ENCODE measurements at regions not wholly inside any gene's neighbourhood (a gene's known extent, or its start where the extent isn't known, plus 50 kb on each side); places are given as distances from the start of the nearest gene placed in this dataset.

DNA sequence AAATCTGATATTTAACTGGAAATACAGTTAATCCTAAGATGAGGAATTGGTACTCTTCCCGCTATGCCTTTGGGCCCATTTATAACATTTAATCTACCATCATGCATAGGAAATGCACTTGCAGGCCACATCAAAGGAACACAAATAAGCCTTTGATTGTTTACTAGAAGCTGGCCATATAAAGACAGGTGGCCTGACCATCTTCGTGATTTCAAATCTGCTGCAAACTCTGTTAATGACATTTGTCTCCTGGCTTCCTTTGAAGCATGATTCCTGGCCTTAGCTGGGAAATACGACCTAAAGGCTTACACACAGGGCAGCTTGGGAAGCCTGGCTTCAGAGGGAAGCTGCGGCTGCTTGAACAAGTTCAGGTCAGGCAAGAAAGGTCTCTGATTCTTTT, 552.1 kb downstream of the CDH26 start:
- Mint-ChIP-seq H3K4me3 (no peak overlapping the region), H3K27me3 (peaks cover 29% of the 10 kb centered on the region), H3K27ac (no peak overlapping the region), H3K4me1 (peaks cover 3% of the 10 kb centered on the region), H3K36me3 (ENCODE audit: low read depth) (no peaks in the 10 kb centered on the region)
- ATAC-seq (no peak), DNase-seq (no peak)
- no peaks in the 10 kb centered on the region for H3K9me3 ChIP-seq (ENCODE audit: control insufficient read depth, low read length, poor library complexity, severe bottlenecking)

GRCh38 chr20:60512443-60512842, 554.2 kb downstream of the CDH26 start:
- H3K36me3 Mint-ChIP-seq (ENCODE audit: low read depth) = no peaks in the 10 kb centered on the region
- H3K4me3 Mint-ChIP-seq = no peak overlapping the region
- peaks cover 25% of the 10 kb centered on the region for H3K27me3 Mint-ChIP-seq
- H3K27ac Mint-ChIP-seq = no peak overlapping the region
- H3K9me3 ChIP-seq (ENCODE audit: control insufficient read depth, low read length, poor library complexity, severe bottlenecking) = no peaks in the 10 kb centered on the region
- ATAC-seq (no peak), DNase-seq (no peak)
- H3K4me1 Mint-ChIP-seq = peaks cover 3% of the 10 kb centered on the region

DNA sequence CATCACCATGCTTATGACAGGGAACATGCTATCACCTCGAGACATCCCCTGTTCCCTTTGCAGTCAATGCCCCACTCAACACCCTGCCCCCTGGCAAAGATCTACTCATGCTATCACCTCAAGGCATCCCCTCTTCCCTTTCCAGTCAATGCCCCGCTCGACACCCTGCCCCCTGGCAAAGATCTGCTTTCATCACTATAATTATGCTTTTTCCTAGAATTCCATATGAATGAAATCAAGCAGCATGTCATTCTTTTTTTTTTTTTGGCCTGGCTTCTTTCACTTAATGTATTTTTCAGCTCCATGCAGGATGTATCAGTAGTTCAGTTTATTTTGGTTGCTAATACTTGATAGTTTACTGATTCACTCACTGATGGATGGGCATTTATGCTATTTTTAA, 554.9 kb downstream of the CDH26 start:
- Mint-ChIP-seq H3K4me1 (peaks cover 3% of the 10 kb centered on the region), H3K27me3 (peaks cover 29% of the 10 kb centered on the region), H3K27ac (no peak overlapping the region), H3K36me3 (ENCODE audit: low read depth) (no peaks in the 10 kb centered on the region), H3K4me3 (no peak overlapping the region)
- no peaks in the 10 kb centered on the region for H3K9me3 ChIP-seq (ENCODE audit: control insufficient read depth, low read length, poor library complexity, severe bottlenecking)
- no peak for ATAC-seq
- no peak for DNase-seq

GRCh38 chr20:60516442-60516841, 558.2 kb downstream of the CDH26 start:
- ATAC-seq (no peak), DNase-seq (no peak)
- Mint-ChIP-seq H3K4me3 (no peak overlapping the region), H3K36me3 (ENCODE audit: low read depth) (no peaks in the 10 kb centered on the region), H3K27me3 (peaks cover 14% of the 10 kb centered on the region), H3K4me1 (no peaks in the 10 kb centered on the region), H3K27ac (no peak overlapping the region)
- H3K9me3 ChIP-seq (ENCODE audit: control insufficient read depth, low read length, poor library complexity, severe bottlenecking) = no peaks in the 10 kb centered on the region

- DNase-seq (no peak), ATAC-seq (no peak)
- Mint-ChIP-seq H3K27me3 (peaks cover 14% of the 10 kb centered on the region), H3K36me3 (ENCODE audit: low read depth) (no peaks in the 10 kb centered on the region), H3K27ac (no peak overlapping the region), H3K4me1 (no peaks in the 10 kb centered on the region), H3K4me3 (no peak overlapping the region)
- no peaks in the 10 kb centered on the region for H3K9me3 ChIP-seq (ENCODE audit: control insufficient read depth, low read length, poor library complexity, severe bottlenecking)
These were observed 559.8 kb downstream of the CDH26 start for GRCh38 chr20:60518022-60518421.

DNA sequence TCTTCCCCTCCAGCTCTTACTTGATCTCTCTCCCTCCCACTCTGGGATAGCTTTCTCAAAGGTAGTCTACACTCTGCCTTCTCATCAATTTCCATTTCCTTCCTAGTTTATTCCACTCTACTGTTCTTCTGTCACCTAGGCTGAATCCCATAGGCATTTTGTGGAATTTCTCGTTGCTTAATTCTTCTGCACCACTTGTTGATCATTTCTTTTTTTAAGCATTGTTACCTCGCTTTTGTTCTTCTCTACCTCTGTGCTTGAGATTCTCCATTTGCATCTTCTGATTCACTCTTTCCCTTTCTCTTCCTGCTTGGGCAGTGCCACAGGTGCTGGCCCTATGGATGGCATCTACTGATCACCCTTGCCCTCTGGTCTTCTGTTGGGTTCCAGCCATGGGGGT, 567.2 kb downstream of the CDH26 start:
- DNase-seq = no peak
- Mint-ChIP-seq H3K36me3 (ENCODE audit: low read depth) (no peaks in the 10 kb centered on the region), H3K4me1 (no peaks in the 10 kb centered on the region), H3K27ac (no peak overlapping the region), H3K4me3 (no peak overlapping the region), H3K27me3 (no peaks in the 10 kb centered on the region)
- H3K9me3 ChIP-seq (ENCODE audit: control insufficient read depth, low read length, poor library complexity, severe bottlenecking) = no peaks in the 10 kb centered on the region
- ATAC-seq = no peak

GRCh38 chr20:60527656-60528055, 569.4 kb downstream of the CDH26 start:
- H3K4me1 Mint-ChIP-seq = no peaks in the 10 kb centered on the region
- H3K27ac Mint-ChIP-seq = no peak overlapping the region
- H3K27me3 Mint-ChIP-seq = no peaks in the 10 kb centered on the region
- peaks cover 3% of the 10 kb centered on the region for H3K9me3 ChIP-seq (ENCODE audit: control insufficient read depth, low read length, poor library complexity, severe bottlenecking)
- H3K36me3 Mint-ChIP-seq (ENCODE audit: low read depth) = no peaks in the 10 kb centered on the region
- DNase-seq (no peak), ATAC-seq (no peak)
- no peak overlapping the region for H3K4me3 Mint-ChIP-seq

GRCh38 chr20:60528141-60528540, 569.9 kb downstream of the CDH26 start:
- H3K27me3 Mint-ChIP-seq = no peaks in the 10 kb centered on the region
- peaks cover 3% of the 10 kb centered on the region for H3K9me3 ChIP-seq (ENCODE audit: control insufficient read depth, low read length, poor library complexity, severe bottlenecking)
- H3K36me3 Mint-ChIP-seq (ENCODE audit: low read depth) = no peaks in the 10 kb centered on the region
- no peak for DNase-seq
- H3K4me1 Mint-ChIP-seq = no peaks in the 10 kb centered on the region
- no peak for ATAC-seq
- no peak overlapping the region for H3K4me3 Mint-ChIP-seq
- no peak overlapping the region for H3K27ac Mint-ChIP-seq

- DNase-seq (no peak), ATAC-seq (no peak)
- H3K27ac Mint-ChIP-seq = no peak overlapping the region
- H3K36me3 Mint-ChIP-seq (ENCODE audit: low read depth) = no peaks in the 10 kb centered on the region
- no peaks in the 10 kb centered on the region for H3K4me1 Mint-ChIP-seq
- no peak overlapping the region for H3K4me3 Mint-ChIP-seq
- peaks cover 6% of the 10 kb centered on the region for H3K27me3 Mint-ChIP-seq
- H3K9me3 ChIP-seq (ENCODE audit: control insufficient read depth, low read length, poor library complexity, severe bottlenecking) = peaks cover 3% of the 10 kb centered on the region
These were observed 570.9 kb downstream of the CDH26 start for GRCh38 chr20:60529149-60529548.

- DNase-seq (no peak), ATAC-seq (no peak)
- Mint-ChIP-seq H3K36me3 (ENCODE audit: low read depth) (no peaks in the 10 kb centered on the region), H3K27me3 (peaks cover 16% of the 10 kb centered on the region), H3K27ac (no peak overlapping the region), H3K4me1 (no peaks in the 10 kb centered on the region), H3K4me3 (no peak overlapping the region)
- H3K9me3 ChIP-seq (ENCODE audit: control insufficient read depth, low read length, poor library complexity, severe bottlenecking) = peaks cover 5% of the 10 kb centered on the region
These were observed 577.0 kb downstream of the CDH26 start for GRCh38 chr20:60535211-60535610.

GRCh38 chr20:60540591-60540990, 582.4 kb downstream of the CDH26 start:
- Mint-ChIP-seq H3K4me3 (no peak overlapping the region), H3K27me3 (no peaks in the 10 kb centered on the region), H3K36me3 (ENCODE audit: low read depth) (no peaks in the 10 kb centered on the region), H3K4me1 (no peaks in the 10 kb centered on the region), H3K27ac (no peak overlapping the region)
- H3K9me3 ChIP-seq (ENCODE audit: control insufficient read depth, low read length, poor library complexity, severe bottlenecking) = no peaks in the 10 kb centered on the region
- DNase-seq (no peak), ATAC-seq (no peak)

GRCh38 chr20:60541991-60542390, 583.8 kb downstream of the CDH26 start:
- H3K9me3 ChIP-seq (ENCODE audit: control insufficient read depth, low read length, poor library complexity, severe bottlenecking) = no peaks in the 10 kb centered on the region

DNA sequence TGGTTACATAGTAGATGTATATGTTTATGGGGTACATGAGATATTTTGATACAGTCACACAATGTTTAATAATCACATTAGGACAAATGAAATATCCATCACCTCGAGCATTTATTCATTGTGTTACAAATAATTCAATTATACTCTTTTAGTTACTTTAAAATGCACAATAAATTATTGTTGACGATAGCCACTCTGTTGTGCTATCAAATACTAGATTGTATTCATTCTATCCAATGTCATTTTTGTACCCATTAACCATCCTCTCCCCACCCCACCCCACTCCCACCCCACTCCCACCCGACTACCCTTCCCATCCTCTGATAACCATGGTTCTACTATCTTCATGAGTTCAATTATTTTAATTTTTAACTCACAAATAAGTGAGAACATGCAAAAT, 585.4 kb downstream of the CDH26 start:
- no peaks in the 10 kb centered on the region for H3K27me3 Mint-ChIP-seq
- no peaks in the 10 kb centered on the region for H3K9me3 ChIP-seq (ENCODE audit: control insufficient read depth, low read length, poor library complexity, severe bottlenecking)
- ATAC-seq (no peak), DNase-seq (no peak)
- H3K27ac Mint-ChIP-seq = no peak overlapping the region
- H3K4me1 Mint-ChIP-seq = no peaks in the 10 kb centered on the region
- H3K36me3 Mint-ChIP-seq (ENCODE audit: low read depth) = no peaks in the 10 kb centered on the region
- H3K4me3 Mint-ChIP-seq = no peak overlapping the region

More at GRCh38 chr20:60541991-60542390, 583.8 kb downstream of the CDH26 start:
- ATAC-seq (no peak), DNase-seq (no peak)
- Mint-ChIP-seq H3K4me1 (no peaks in the 10 kb centered on the region), H3K27me3 (no peaks in the 10 kb centered on the region), H3K36me3 (ENCODE audit: low read depth) (no peaks in the 10 kb centered on the region), H3K27ac (no peak overlapping the region), H3K4me3 (no peak overlapping the region)

DNA sequence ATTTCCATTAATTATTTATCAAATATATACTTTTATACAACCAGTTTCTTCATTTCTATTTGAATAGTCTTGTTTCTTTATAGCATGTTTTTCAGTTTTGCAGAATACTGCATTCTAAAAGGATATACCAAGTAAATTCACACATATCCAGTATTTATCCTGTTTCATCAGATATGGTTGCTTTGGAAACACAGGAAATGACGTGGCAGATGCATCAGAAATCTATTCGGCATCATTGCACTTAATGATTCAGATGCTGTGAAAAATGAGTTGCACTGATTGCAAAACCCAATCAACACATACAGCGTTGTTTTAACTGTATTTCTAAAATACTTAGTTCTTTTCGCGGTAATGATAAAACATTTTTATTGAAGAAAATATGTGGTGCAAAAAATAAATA, 594.9 kb downstream of the CDH26 start:
- DNase-seq (no peak), ATAC-seq (no peak)
- Mint-ChIP-seq H3K36me3 (ENCODE audit: low read depth) (peaks cover 2% of the 10 kb centered on the region), H3K27ac (no peak overlapping the region), H3K4me1 (no peaks in the 10 kb centered on the region), H3K27me3 (peaks cover 20% of the 10 kb centered on the region), H3K4me3 (no peak overlapping the region)
- H3K9me3 ChIP-seq (ENCODE audit: control insufficient read depth, low read length, poor library complexity, severe bottlenecking) = no peaks in the 10 kb centered on the region

DNA sequence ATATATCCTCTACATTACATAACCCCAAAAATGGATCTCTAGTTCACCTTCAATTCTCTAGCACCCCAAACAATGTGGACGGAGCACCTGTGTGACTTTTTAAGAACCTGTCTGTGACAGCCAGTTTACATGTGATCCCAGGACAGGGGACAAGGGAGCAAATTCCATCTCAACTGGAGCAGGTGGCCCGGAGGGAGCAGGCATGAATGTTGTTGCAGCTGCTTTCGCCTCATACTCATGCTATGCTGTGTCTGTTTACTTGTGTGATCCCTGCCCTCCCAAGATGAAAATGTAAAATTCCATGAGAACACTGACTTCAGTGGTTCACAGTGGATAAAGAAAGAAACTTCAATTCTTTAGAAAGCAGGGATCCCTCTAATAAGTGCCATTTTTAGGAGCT, 600.3 kb downstream of the CDH26 start:
- Mint-ChIP-seq H3K36me3 (ENCODE audit: low read depth) (peaks cover 2% of the 10 kb centered on the region), H3K27me3 (peaks cover 47% of the 10 kb centered on the region), H3K27ac (no peak overlapping the region), H3K4me1 (no peaks in the 10 kb centered on the region), H3K4me3 (no peak overlapping the region)
- ATAC-seq (no peak), DNase-seq (no peak)
- no peaks in the 10 kb centered on the region for H3K9me3 ChIP-seq (ENCODE audit: control insufficient read depth, low read length, poor library complexity, severe bottlenecking)
